Liver (tissue), 7 donors: ENCODE measurements at regions not wholly inside any gene's neighbourhood (a gene's known extent, or its start where the extent isn't known, plus 50 kb on each side); places are given as distances from the start of the nearest gene placed in this dataset.
A peak's percentile ranks its signal among the peaks of the same experiment; 100 is the strongest.

Experiments
- DNase-seq: peaks from one replicate; pipeline ENCODE4 v3.0.0-alpha.2; 2017; ENCODE audit warnings: low spot score
- H3K27ac ChIP-seq, 2 donors: one replicate each; pipeline ENCODE4 v1.7.0; 2013; ENCODE audit warnings: inconsistent platforms in 2 of 2, low read length in 2 of 2, control low read depth in 1 of 2, low read depth in 1 of 2, mild to moderate bottlenecking in 1 of 2
- H3K27me3 ChIP-seq, 4 donors: one replicate each; pipeline versions ENCODE4 v1.6.1 to v1.7.0; 2013; ENCODE audit warnings: low read length in 3 of 4, inconsistent platforms in 1 of 4, mild to moderate bottlenecking in 1 of 4, moderate library complexity in 1 of 4; ENCODE audit not compliant: control insufficient read depth in 4 of 4, insufficient read depth in 4 of 4
- H3K36me3 ChIP-seq, 4 donors: one replicate each; pipeline versions ENCODE4 v1.6.1 to v1.7.0; 2013; ENCODE audit warnings: low read length in 3 of 4, mild to moderate bottlenecking in 3 of 4, low read depth in 1 of 4, moderate library complexity in 1 of 4; ENCODE audit not compliant: control insufficient read depth in 4 of 4, insufficient read depth in 3 of 4
- H3K4me1 ChIP-seq, 4 donors: one replicate each; pipeline versions ENCODE4 v1.6.1 to v1.7.0; 2013; ENCODE audit warnings: low read length in 3 of 4, mild to moderate bottlenecking in 3 of 4, moderate library complexity in 1 of 4; ENCODE audit not compliant: control insufficient read depth in 4 of 4, insufficient read depth in 4 of 4
- H3K4me3 ChIP-seq, 3 donors: one replicate each; pipeline versions ENCODE4 v1.6.1 to v1.7.0; 2013; ENCODE audit warnings: low read length in 3 of 3, control low read depth in 1 of 3, low read depth in 1 of 3, mild to moderate bottlenecking in 1 of 3
- H3K9ac ChIP-seq, 2 donors: one replicate each; pipeline ENCODE4 v1.7.0; 2013; ENCODE audit warnings: low read length in 2 of 2, mild to moderate bottlenecking in 2 of 2, moderate library complexity in 2 of 2, control low read depth in 1 of 2, low read depth in 1 of 2
- H3K9me3 ChIP-seq, 4 donors: one replicate each; pipeline versions ENCODE4 v1.6.1 to v1.7.0; 2013; ENCODE audit warnings: low read length in 3 of 4; ENCODE audit not compliant: control insufficient read depth in 4 of 4
- FOXA1 ChIP-seq: IDR thresholded peaks from 2 replicates; pipeline ENCODE4 v1.6.1; 2016; ENCODE audit warnings: antibody characterized with exemption
- FOXA2 ChIP-seq: IDR thresholded peaks from 2 replicates; pipeline ENCODE4 v1.6.1; 2016; ENCODE audit warnings: antibody characterized with exemption
- GABPA ChIP-seq, 2 donors: IDR thresholded peaks in 1 of 2; conservative IDR thresholded peaks in 1 of 2; 2 replicates each; pipeline ENCODE4 v1.6.1; 2016; ENCODE audit warnings: antibody characterized with exemption in 2 of 2, mild to moderate bottlenecking in 1 of 2, moderate library complexity in 1 of 2
- HNF4A ChIP-seq, 2 donors: conservative IDR thresholded peaks; 2 replicates each; pipeline ENCODE4 v1.6.1; 2016; ENCODE audit warnings: antibody characterized with exemption in 2 of 2, mild to moderate bottlenecking in 2 of 2
- HNF4G ChIP-seq: IDR thresholded peaks from 2 replicates; pipeline ENCODE4 v1.6.1; 2016; ENCODE audit warnings: antibody characterized with exemption
- JUND ChIP-seq, 2 donors: IDR thresholded peaks; 2 replicates each; pipeline ENCODE4 v1.6.1; 2016; ENCODE audit warnings: antibody characterized with exemption in 2 of 2
- NR2F2 ChIP-seq: IDR thresholded peaks from 2 replicates; pipeline ENCODE4 v1.6.1; 2016; ENCODE audit warnings: antibody characterized with exemption
- RAD21 ChIP-seq, 2 donors: IDR thresholded peaks; 2 replicates each; pipeline ENCODE4 v1.6.1; 2016; ENCODE audit warnings: antibody characterized with exemption in 2 of 2, mild to moderate bottlenecking in 2 of 2
- RXRA ChIP-seq, 2 donors: IDR thresholded peaks; 2 replicates each; pipeline ENCODE4 v1.6.1; 2017 to 2018; ENCODE audit warnings: antibody characterized with exemption in 2 of 2, mild to moderate bottlenecking in 1 of 2
- SP1 ChIP-seq: IDR thresholded peaks from 2 replicates; pipeline ENCODE4 v1.6.1; 2018; ENCODE audit warnings: antibody characterized with exemption, mild to moderate bottlenecking
- TAF1 ChIP-seq: conservative IDR thresholded peaks from 2 replicates; pipeline ENCODE4 v1.6.1; 2016; ENCODE audit warnings: antibody characterized with exemption, mild to moderate bottlenecking
- YY1 ChIP-seq: IDR thresholded peaks from 2 replicates; pipeline ENCODE4 v1.6.1; 2016; ENCODE audit warnings: antibody characterized with exemption, mild to moderate bottlenecking
- WGBS: extraction: QIAGEN DNeasy Blood & Tissue Kit; methylation state at CpG from one replicate; pipeline ENCODE4 v1.1.7; 2013; 5-methylcytosine and 5-hydroxymethylcytosine counted together
- TF ChIP-seq, protein P1 (sequence below): IDR thresholded peaks from 2 replicates; pipeline ENCODE4 v1.6.1; 2016; ENCODE audit warnings: antibody characterized with exemption
- TF ChIP-seq, protein P2 (sequence below): IDR thresholded peaks from 2 replicates; pipeline ENCODE4 v1.6.1; 2016; ENCODE audit warnings: antibody characterized with exemption, mild to moderate bottlenecking
- TF ChIP-seq, protein P3 (sequence below): IDR thresholded peaks from 2 replicates; pipeline ENCODE4 v1.6.1; 2016; ENCODE audit warnings: antibody characterized with exemption
- TF ChIP-seq, protein P4 (sequence below): IDR thresholded peaks from 2 replicates; pipeline ENCODE4 v1.6.1; 2016; ENCODE audit warnings: antibody characterized with exemption
- donor health status: healthy.
- donor health status: healthy.
- donor health status: healthy.
- donor health status: healthy.

DNA sequence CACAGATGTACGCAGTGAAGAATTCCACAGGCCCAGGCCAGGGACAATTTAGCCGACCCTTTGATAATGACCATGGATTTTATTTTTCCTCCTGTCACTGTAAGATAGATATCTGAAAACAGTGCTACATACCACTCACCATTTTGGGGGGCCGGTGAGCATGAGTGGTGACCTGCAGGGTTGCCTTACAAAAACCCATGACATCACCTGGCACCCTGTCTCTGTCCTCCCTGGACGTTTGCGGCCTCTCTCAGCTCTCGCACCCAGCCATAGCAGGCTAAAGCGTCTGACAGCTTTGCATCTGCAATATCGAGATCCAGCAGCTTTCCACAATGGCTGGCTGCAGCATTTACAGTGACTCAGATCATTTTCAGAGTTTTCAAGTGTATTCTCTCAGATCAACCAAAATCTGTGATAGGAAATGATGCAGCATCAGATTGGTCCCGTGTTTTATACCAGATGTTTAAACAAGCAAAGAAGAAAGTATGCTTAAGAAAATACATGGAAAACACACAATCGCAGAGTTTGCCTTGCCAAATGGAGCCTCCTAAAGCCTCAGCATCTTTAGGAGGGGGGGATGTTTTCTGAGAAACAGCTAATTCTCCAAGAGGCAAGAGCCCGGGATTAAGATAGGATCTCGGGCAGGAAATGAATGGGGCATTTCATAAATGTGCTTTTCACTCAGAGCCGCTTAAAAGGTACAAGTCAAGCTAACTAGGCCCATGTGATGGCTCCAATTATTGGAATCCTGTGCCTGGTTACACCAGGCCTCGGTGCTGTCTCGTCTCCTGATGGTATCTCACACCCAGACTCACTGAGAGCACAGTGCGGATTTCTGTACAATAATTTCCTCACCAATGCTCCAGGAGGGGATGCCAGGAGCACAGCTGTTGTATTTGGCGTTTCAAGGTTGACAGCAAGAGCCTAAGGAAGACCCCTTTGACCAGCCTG is 257.3 kb downstream of the XXYLT1 start:
- Histone ChIP-seq H3K27me3 (no peaks in the 10 kb centered on the region), H3K9me3 (no peaks in the 10 kb centered on the region), H3K36me3 (no peaks in the 10 kb centered on the region), H3K4me1 (no peaks in the 10 kb centered on the region), H3K9ac (no peak overlapping the region), H3K4me3 (no peak overlapping the region), H3K27ac (no peak overlapping the region)
- 91% methylated on average over 17 of the region's 17 CpGs for WGBS
- TF ChIP-seq JUND (IDR thresholded peaks at IDR 0.05), result no peak
- no peak for TF ChIP-seq RAD21 (IDR thresholded peaks at IDR 0.05)
- no peak for TF ChIP-seq FOXA1
- no peak for TF ChIP-seq YY1
- TF ChIP-seq TAF1, result no peak
- TF ChIP-seq, protein P1, sequence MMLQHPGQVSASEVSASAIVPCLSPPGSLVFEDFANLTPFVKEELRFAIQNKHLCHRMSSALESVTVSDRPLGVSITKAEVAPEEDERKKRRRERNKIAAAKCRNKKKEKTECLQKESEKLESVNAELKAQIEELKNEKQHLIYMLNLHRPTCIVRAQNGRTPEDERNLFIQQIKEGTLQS, result no peak
- TF ChIP-seq, protein P2, sequence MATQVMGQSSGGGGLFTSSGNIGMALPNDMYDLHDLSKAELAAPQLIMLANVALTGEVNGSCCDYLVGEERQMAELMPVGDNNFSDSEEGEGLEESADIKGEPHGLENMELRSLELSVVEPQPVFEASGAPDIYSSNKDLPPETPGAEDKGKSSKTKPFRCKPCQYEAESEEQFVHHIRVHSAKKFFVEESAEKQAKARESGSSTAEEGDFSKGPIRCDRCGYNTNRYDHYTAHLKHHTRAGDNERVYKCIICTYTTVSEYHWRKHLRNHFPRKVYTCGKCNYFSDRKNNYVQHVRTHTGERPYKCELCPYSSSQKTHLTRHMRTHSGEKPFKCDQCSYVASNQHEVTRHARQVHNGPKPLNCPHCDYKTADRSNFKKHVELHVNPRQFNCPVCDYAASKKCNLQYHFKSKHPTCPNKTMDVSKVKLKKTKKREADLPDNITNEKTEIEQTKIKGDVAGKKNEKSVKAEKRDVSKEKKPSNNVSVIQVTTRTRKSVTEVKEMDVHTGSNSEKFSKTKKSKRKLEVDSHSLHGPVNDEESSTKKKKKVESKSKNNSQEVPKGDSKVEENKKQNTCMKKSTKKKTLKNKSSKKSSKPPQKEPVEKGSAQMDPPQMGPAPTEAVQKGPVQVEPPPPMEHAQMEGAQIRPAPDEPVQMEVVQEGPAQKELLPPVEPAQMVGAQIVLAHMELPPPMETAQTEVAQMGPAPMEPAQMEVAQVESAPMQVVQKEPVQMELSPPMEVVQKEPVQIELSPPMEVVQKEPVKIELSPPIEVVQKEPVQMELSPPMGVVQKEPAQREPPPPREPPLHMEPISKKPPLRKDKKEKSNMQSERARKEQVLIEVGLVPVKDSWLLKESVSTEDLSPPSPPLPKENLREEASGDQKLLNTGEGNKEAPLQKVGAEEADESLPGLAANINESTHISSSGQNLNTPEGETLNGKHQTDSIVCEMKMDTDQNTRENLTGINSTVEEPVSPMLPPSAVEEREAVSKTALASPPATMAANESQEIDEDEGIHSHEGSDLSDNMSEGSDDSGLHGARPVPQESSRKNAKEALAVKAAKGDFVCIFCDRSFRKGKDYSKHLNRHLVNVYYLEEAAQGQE, result no peak
- no peak for TF ChIP-seq RXRA (IDR thresholded peaks at IDR 0.05)
- no peak for TF ChIP-seq HNF4A (conservative IDR thresholded peaks at IDR 0.05)
- TF ChIP-seq, protein P3, sequence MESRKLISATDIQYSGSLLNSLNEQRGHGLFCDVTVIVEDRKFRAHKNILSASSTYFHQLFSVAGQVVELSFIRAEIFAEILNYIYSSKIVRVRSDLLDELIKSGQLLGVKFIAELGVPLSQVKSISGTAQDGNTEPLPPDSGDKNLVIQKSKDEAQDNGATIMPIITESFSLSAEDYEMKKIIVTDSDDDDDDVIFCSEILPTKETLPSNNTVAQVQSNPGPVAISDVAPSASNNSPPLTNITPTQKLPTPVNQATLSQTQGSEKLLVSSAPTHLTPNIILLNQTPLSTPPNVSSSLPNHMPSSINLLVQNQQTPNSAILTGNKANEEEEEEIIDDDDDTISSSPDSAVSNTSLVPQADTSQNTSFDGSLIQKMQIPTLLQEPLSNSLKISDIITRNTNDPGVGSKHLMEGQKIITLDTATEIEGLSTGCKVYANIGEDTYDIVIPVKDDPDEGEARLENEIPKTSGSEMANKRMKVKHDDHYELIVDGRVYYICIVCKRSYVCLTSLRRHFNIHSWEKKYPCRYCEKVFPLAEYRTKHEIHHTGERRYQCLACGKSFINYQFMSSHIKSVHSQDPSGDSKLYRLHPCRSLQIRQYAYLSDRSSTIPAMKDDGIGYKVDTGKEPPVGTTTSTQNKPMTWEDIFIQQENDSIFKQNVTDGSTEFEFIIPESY, result no peak
- no peak for DNase-seq

GRCh38 chr3:195015021-195015420 is 255.9 kb downstream of the XXYLT1 start:
- H3K27me3 ChIP-seq, result no peaks in the 10 kb centered on the region
- TF ChIP-seq NR2F2 (peak; percentile 12), SP1 (no peak)
- H3K4me1 ChIP-seq, result no peaks in the 10 kb centered on the region
- H3K36me3 ChIP-seq, result no peaks in the 10 kb centered on the region
- no peak overlapping the region for H3K27ac ChIP-seq
- WGBS, result 71% methylated on average over 5 of the region's 5 CpGs
- no peak overlapping the region for H3K4me3 ChIP-seq
- no peak overlapping the region for H3K9ac ChIP-seq
- DNase-seq, result no peak
- H3K9me3 ChIP-seq, result no peaks in the 10 kb centered on the region

GRCh38 chr3:195017151-195017550 is 253.8 kb downstream of the XXYLT1 start:
- Histone ChIP-seq H3K4me3 (no peak overlapping the region), H3K9ac (no peak overlapping the region), H3K36me3 (no peaks in the 10 kb centered on the region), H3K4me1 (no peaks in the 10 kb centered on the region), H3K27ac (no peak overlapping the region), H3K9me3 (no peaks in the 10 kb centered on the region), H3K27me3 (no peaks in the 10 kb centered on the region)
- DNase-seq, result no peak
- 72% methylated on average over 4 of the region's 4 CpGs for WGBS
- TF ChIP-seq SP1 (no peak), HNF4G (no peak), FOXA1 (no peak), JUND (IDR thresholded peaks at IDR 0.05) (no peak), NR2F2 (no peak), FOXA2 (no peak), GABPA (IDR thresholded peaks at IDR 0.05 in 1 of 2, conservative IDR thresholded peaks at IDR 0.05 in 1 of 2) (no peak), TAF1 (no peak), RAD21 (IDR thresholded peaks at IDR 0.05) (no peak)
- TF ChIP-seq, protein P4, sequence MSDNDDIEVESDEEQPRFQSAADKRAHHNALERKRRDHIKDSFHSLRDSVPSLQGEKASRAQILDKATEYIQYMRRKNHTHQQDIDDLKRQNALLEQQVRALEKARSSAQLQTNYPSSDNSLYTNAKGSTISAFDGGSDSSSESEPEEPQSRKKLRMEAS, result no peak
- TF ChIP-seq, protein P2, result no peak
